NCI-H2227 (cell line): ENCODE measurements at regions not wholly inside any gene's neighbourhood (a gene's known extent, or its start where the extent isn't known, plus 50 kb on each side); places are given as distances from the start of the nearest gene placed in this dataset.
"Not testable (repeated sequence)": the region's sequence is repeated elsewhere in the genome, so short reads cannot be mapped to it uniquely, and the experiment has no call there.

Experiments used
- DNase-seq: peaks from one replicate; lab custom pipeline; 2025; ENCODE audit not compliant: unreplicated experiment; lab: John Stamatoyannopoulos, UW

DNA sequence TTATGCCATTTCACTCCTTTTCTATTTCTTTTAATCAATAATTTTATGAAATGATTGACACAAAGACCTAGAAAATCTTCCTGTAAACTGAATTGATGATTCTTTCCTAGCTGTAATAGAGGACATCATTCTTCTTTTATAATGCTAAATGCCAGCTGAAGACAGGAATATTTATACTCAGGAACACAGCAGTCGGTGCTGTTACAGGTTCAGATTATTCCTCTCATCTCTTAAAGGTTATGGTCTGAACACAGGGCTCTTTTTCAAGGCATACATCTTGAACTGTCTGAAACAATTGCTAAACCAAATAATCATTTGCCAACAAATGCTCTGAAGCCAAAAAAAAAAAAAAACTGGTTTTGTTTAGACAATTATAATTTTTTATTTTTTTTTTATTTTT lies 305.0 kb upstream of the MMADHC start:
- no peak for DNase-seq

DNA sequence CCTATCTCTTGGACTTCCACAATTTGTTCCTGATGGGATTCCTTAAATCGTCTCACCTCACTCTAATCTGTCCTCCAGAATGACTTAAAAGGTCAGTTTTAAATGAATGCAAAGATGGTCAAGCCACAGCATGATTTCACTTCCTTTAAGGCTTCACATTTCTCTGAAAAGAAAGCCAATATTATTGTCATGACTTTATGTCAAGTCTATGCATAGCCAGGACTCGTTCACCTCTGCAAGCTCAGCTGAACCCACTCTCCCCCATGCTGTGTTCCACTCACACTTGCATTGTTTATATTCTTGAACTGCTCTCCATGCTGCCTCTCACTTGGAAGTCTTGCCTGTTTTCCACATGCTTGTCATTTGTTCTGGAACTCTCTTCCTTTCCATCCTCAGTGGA lies 298.4 kb upstream of the MMADHC start:
- no peak for DNase-seq

DNA sequence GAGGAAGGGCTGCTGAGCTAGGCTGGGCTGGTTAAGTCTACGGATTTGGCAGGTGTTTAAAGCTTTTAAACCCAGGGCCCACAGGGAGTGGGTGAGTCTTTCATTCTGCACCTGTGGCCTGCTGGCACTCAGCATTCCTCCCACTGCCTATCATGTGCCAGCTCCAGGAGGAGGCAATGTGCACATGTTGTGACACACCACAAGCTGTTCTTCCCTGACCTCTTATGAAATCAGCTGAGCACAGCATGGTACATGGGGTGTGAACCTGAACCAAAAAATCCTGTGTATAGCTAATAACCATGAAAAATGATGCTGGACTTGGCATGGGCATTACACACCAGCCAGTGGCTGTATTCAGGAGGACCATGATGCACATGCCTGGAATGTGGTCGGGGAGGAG lies 297.9 kb upstream of the MMADHC start:
- DNase-seq, result no peak

DNA sequence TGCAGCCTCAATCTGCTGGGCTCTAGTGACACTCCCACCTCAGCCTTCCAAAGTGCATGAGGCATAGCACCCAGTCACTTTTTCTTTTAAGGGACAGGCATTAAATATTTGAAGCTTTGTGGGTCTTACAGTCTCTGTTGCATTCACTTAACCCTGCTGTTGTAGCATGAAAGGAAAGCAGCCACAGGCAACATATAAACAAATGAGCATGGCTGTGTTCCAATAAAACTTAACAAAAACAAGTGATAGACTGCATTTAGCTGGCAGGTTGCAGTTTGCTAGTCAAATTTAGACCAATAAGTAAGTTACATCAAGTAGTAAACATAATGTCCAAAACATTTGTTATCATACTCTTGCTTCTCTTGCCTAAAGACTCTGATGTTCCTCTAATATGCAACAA lies 297.3 kb upstream of the MMADHC start:
- DNase-seq, result no peak

DNA sequence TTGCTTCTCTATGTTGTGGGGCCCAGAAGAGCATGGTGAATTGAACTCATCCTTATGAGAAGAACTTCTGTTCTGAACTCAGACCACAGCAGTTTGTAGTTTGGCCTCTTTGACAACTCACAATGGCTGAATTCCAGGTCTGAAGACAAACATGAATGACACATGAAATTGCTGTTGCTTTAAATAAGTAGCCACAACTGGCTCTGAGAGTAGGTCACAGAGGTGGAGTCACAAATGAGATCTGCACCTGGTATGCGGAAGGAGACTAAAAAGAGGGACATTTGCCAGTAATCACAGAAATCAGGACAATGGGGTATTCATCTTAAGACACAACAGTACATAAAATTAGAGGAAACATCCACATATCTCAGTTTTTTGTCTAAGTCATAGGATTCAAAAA lies 290.3 kb upstream of the MMADHC start:
- no peak for DNase-seq

DNA sequence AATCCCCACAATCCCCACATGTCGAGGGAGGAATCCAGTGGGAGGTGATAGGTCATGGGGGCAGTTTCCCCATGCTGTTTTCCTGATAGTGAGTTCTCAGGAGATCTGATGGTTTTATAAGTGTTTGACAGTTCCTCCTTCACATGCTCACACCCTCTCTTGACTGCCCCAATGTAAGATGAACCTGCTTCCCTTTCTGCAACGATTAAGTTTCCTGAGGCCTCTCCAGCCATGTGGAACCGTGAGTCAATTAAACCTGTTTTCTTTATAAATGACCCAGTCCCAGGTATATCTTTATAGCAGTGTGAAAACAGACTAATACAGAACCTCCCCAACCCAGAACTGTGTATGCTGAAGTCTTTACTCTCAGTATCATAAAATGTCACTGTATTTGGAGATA lies 289.5 kb upstream of the MMADHC start:
- no peak for DNase-seq

DNA sequence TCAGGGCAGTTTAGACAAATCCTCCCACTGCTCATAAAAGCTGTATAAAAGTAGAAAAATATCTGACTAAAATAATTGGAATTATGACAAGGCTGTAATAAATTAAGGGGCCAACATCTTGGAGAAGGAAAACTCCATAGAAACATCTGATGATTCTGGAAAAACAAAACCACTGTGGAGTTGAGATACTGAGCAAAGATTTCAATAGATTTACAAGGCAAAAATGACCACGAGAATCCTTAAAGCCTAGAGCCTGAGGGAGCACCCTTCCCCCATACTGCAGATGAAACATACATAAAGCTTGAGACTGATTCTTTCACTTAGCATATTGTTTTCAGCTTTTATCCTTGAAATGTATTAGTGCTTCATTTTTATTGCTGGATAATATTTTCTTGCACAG lies 286.4 kb upstream of the MMADHC start:
- no peak for DNase-seq

DNA sequence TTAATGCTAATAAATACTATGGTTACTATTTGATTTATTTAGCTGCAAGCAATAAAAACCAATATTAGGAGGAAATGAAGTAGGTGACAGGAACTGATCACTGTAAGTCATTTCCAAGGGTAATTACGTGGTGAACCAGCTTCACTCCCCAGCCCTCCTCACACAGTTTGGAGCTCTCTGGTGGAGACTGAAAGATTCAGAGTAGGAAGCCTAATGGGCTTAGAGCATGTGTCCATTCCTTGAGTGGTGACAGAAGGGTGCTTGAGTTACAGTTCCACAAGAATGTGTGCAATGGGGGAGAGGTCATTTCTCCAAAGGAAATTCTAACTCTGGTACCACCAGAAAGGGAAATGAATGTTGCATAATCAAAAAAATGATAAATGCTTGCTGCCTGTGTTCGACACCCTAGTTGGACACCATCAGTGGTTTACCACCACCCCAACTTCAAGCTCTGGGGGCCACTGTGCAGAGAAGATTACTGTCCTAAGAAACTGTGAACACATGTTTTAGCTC lies 285.1 kb upstream of the MMADHC start:
- no peak for DNase-seq

DNA sequence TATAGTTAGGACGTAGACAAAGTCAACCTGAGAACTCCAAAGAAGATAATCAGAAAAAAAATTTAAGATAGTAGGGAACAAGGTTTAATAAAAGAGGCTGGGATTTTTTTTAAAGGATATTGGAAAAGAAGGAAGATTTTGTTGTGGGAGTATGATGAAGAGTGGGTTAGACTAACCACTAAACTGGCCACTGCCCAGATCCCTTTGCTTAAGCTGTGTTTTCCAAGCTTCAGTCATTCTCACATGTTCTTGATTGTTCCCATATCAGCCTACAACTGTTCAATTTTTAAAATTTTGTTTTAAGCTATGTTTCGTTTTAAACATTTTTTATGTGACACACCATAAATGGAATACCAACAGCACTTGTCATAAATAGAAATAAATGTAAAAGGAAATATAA lies 284.5 kb upstream of the MMADHC start:
- DNase-seq, result no peak

DNA sequence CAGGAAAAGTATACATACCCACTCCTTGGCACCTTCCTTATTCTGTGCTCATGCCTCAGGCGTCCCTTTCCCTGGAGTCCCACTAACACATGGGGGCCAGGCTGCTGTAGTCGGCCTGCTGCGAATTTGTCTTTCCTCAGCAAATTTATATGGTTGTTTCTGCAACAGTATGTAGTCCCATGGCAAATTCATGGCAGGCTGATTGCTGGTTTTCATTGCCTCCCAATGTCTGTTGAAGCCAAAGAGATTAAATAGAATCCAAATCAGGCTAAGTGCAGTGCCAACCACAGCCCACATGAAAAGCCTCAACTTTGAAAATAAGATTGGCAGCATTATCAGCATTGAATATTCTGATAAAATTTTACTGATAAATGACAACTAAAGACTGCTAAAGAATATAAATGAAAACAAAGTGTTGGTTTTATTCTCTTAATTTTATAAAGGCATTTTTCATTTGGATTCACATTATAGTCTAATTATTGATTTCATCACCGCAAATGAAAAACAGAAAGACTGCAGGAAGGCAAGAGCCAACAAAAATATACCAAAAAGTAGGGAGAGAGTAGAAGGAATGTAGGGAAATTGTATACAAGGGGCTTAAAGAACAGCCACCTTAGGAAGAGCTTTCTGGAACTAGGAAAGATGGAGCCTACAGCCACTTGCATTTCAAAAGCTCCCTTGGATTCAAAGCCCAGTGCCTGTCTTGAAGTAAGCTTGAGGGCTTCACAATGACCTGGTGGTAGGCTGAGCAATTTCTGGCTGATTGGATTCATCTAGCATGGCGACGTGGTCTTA lies 283.7 kb upstream of the MMADHC start:
- no peak for DNase-seq

DNA sequence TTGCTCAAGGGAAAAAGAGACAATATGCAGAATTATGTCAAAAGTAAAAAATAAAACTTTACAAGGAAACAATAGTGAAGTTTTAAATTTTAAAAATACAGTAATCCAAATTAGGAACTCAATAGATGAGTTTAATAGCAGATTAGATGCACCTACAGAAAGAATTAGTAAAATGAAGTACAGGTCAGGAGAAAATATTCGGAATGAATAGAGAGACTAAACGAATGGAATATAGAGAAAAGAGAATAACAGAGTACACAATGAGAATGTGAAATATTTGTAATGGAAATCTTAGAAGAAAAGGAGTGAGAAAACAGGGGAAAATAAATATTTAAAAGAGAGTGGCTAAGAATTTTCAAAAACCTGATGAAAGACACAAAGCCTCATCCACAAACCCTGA lies 275.7 kb upstream of the MMADHC start:
- no peak for DNase-seq

DNA sequence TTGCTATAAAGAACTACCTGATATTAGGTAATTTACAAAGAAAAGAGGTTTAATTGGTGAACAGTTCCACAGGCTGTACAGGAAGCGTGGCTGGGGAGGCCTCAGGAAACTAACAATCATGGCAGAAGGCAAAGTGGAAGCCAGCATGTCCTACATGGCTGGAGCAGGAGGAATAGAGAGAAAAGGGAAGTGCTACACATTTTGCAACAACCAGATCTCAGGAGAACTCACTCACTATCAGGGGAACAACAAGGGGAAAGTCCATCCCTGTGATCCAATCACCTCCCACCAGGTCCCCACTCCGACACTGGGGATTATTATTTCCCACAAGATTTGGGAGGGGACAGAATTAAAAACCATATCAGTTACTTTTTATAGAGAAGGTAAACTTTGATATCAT lies 273.5 kb upstream of the MMADHC start:
- DNase-seq, result no peak

DNA sequence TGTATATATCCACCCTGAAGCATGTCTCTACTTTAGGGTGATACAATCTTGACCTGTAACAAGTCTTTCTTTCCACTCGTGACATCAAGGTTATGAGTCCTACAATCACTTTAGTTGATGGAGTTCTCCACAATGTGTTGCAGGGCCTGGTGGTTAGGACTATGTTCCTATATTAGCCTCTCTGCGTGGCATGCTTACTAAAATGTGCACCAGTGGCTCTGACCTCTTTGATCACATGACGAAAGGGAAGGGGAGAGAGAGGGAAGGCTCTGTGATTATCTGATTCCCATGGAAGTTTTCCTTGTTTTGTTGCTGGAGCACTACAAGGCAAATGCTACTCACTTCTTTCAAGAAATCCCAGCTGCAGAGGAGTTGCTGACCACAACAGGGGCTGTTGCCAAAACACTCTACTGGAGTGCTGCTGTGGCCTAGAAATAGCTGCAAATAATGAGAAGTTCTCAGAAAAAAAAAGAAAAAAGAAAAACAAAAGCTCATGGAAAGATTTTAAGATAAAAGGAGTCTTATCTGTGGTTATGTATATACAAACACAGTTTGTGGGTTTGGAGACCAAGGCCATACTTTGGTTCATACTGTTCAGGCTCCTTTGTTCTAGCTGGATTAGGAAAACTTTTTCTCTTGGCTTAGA lies 272.8 kb upstream of the MMADHC start:
- DNase-seq, result no peak

DNA sequence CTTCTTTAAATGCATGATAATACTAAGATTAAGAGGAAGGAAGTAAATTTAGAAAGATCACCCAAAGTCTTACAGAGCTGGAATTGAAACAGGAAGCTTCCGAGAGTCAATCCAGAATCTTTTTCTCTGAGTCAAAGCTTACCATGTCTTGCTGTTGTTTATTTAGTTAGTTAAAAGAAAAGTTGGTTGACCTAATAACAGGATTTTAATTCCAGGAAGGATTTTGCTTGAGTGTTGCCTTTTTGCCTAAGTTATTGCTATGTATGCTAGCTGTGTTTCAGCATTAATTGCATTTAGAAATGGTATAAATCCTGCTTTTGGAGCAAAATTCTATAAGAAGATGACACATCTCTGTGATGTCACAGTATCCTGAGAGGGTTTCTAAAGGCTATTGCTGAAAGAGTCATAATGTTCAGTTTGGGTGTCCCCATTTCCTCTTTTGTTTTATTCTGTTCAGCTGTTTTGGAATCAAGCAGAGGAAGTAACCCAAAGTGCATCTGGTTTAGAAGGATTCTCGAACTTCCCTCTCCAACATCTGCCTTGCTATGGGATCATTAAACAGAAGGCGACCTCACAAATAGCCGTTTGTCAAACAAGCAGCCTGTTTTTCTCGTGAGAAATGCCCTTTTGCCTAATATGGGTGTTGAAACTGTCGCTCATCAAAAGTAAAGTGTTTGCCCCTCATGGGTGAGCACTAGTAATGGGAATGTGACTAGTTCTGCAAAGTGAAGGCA lies 271.5 kb upstream of the MMADHC start:
- no peak for DNase-seq

DNA sequence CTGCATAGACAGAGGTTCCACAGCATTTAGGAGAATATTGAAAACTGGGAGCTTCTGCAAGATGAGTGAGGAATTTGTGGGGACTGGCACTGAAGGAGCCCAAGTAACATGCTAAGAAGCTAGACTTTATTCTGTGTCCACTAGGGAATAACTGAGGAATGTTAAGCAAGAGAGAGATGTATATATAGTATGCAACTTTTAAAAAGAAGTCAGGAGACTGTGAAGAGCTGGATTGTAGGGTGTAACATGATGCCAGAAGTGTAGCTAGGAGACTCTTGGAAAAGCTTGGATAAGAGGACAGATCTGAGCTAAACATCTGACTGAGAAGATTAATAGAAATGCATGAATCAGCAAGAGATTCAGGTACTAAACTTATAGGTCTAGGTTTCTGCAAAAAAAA lies 270.6 kb upstream of the MMADHC start:
- no peak for DNase-seq

DNA sequence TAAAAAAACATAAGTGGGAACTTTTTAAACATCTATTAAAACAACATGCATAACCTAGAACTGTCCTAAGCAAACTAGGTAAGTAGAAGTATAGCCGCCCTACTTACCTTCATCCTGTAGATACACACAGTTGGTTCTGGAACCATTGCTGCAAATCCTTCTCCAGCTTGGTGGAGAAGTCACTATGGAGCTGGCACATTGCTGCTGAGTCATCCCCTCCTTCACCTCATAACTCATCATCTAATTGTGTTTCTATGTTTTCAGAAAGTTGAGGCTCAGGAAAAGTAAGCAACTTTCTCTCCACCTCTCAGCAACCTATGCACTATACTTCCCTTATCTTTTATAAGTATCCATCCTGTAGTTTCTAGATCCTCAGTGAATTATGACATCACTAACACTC lies 269.8 kb upstream of the MMADHC start:
- DNase-seq, result no peak

DNA sequence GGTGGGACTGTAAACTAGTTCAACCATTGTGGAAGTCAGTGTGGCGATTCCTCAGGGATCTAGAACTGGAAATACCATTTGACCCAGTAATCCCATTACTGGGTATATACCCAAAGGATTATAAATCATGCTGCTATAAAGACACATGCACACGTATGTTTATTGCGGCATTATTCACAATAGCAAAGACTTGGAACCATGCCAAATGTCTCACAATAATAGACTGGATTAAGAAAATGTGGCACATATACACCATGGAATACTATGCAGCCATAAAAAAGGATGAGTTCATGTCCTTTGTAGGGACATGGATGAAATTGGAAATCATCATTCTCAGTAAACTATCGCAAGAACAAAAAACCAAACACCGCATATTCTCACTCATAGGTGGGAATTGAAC lies 268.3 kb upstream of the MMADHC start:
- not testable (repeated sequence) for DNase-seq

DNA sequence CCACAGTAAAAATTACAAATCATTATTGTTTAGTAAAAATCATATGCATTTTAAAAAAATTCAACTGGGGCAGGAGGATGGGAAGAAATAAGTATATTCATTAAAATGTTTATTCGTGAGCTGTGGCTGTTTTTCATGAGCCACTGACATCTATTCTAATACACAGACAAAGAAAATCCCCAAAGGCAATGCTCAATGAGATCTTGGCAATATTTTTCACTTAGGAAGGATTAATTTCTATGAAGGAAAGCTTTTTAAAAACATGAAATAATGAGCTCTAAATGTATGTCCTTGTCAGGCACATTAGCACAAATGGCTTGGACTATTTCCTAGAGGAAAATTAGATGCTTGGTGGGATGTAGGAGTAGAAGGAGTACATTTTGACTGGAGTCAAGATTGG lies 262.0 kb upstream of the MMADHC start:
- DNase-seq, result no peak

DNA sequence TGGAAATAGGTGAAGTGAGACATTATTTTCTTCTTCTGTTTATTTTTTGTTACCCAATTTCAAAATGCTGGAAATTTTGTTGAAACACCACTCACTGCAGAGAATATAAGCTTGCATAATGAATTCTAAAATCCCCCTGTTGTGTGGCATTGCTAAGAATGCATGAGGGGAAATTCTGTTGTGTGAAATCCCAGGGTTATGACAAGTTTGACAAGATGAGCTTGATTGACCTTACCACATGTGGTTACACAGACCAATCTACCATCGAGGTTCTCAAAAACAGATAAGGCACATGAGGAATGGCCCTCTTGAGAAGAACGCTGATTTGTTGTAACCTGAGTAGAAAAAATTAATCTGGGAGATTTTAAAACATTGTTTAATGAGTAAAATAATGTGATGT lies 261.6 kb upstream of the MMADHC start:
- no peak for DNase-seq

DNA sequence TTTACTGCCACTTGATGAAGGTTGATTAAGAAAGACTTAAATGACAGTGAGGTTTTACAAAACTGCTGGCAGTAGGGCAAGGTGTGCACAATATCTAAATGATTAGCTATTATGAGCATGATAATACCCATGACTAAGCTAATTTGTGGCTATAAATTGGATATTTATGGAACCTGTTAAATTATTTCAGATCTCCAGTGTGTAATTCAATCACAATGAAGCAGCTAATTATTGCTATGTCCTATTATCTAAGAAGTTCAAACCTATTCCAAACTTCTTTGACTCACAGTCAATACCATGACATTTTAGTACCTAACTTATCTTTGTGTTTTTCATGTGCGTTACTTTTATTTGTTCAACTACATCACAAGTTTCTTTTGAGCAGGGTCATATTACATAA lies 253.8 kb upstream of the MMADHC start:
- DNase-seq, result no peak

DNA sequence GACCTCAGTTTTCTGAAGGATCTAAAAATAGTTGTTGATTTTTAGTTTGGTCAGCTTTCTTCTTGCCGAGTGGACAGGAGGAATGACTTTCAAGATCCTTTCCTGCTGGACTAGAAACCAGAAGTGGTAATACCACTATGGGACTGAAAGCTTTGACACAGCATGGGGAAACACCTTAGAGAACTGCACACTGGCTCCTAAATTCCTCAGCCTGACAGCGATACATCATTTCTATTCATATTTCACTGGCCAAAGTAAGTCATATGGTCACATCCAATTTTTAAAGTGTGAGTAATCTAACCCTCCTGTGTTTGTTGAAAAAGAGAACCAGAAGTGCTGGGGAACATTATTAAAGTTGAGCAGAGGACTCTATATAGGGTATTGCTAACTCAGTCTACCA lies 244.7 kb upstream of the MMADHC start:
- DNase-seq, result no peak
